ENCODE measurements at regions not wholly inside any gene's neighbourhood (a gene's known extent, or its start where the extent isn't known, plus 50 kb on each side); places are given as distances from the start of the nearest gene placed in this dataset.

DNA sequence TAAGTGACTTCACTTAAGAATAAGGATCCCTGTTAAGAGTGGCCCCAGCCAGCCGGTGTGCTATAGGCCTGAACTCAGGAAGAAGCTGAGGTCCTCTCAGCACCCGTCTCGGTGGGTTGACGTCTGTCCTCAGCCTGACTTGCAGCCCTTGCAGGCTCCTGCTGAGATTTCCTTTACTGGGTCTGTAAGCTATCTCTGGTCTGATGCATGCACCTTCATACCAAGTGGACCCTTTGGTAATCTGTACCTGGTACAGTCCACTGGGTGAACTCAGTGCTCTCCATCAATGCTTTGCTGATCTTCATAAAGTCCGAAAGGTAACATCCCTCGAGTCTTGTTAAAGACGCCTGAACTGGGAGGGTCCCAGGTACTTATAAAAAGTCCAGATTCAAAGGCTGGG is 212.0 kb upstream of the PPP2R3A start:
- WGBS (ENCODE audit: insufficient coverage, insufficient read length): no CpG with 5 or more reads among the region's 7 CpGs
- Histone ChIP-seq H3K4me3 (ENCODE audit: low read length) (no peak overlapping the region), H3K4me1 (ENCODE audit: control insufficient read depth, insufficient read depth, low read length) (no peaks in the 10 kb centered on the region), H3K9me3 (ENCODE audit: control insufficient read depth, insufficient read depth, low read length) (no peaks in the 10 kb centered on the region), H3K27ac (ENCODE audit: low read length) (no peak overlapping the region), H3K27me3 (ENCODE audit: control insufficient read depth, insufficient read depth, low read length) (no peaks in the 10 kb centered on the region), H3K36me3 (ENCODE audit: control insufficient read depth, insufficient read depth, low read length) (no peaks in the 10 kb centered on the region)
- no peak for DNase-seq (ENCODE audit: low read depth, low spot score)

DNA sequence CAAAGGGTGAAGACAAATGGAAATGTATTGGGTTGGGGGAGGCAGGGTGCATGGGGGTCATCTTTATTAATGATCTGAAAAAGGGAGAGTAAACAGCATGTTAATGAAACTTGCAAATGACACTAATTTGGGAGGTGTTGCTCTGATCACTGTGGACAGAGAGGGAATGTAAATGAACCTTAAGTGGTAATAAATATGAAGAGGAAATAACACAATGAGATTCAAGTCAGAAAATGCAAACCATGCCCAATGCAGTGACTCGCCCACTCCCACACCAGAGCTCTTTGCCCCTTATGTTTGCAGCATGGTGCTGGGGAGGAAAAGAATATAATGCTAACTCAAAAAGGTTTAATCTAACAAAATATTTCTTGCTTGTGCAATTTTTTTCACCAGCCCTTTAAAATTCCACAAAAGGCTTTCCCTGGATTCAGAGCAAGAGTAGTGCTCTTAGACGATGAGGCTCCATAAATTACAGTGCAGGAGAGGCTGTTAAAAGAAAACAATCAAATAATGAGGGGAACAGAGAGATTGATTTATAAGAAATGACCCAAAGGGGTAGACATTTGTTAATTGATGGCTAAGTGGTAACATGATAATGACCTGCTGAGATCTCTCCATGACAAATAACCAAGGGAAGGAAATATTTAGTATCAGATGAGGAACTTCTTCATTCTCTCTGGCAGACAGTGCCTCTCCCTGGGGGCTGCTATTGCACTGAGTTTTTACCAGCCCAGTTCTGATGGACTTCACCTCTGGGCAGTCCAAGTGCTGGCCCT is 210.0 kb upstream of the PPP2R3A start:
- H3K9me3 ChIP-seq (ENCODE audit: control insufficient read depth, insufficient read depth, low read length): no peaks in the 10 kb centered on the region
- no peaks in the 10 kb centered on the region for H3K36me3 ChIP-seq (ENCODE audit: control insufficient read depth, insufficient read depth, low read length)
- H3K4me3 ChIP-seq (ENCODE audit: low read length): no peak overlapping the region
- H3K4me1 ChIP-seq (ENCODE audit: control insufficient read depth, insufficient read depth, low read length): no peaks in the 10 kb centered on the region
- no peaks in the 10 kb centered on the region for H3K27me3 ChIP-seq (ENCODE audit: control insufficient read depth, insufficient read depth, low read length)
- DNase-seq (ENCODE audit: low read depth, low spot score): no peak
- no CpG with 5 or more reads among the region's 2 CpGs for WGBS (ENCODE audit: insufficient coverage, insufficient read length)
- H3K27ac ChIP-seq (ENCODE audit: low read length): no peak overlapping the region

DNA sequence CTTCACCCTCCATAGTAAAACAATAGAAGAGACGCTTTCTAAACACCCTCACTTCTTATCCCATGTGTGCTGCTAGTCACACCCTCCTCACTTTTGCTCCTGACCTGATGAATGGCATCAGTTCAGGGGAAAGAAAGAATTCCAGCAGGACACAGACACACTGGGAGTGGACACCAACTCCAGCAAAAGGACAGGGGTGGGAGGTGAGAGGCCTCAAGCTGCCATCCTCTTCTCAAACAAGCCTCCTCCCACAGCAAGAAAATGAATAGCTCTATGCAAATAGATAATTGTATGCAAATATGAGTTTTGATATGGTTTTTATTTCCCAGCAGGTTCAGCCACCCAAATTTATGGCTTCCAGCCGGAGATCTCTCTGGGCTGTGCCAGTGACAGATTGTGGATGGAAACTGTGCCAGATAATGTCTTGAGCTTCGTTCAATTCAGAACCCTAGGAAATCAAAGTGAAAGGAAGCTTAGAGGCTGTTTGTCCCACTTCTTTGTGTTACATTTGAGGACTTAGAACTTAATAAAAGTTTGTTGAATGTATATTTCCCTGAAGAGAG is 209.3 kb upstream of the PPP2R3A start:
- no peak overlapping the region for H3K27ac ChIP-seq (ENCODE audit: low read length)
- H3K4me3 ChIP-seq (ENCODE audit: low read length): no peak overlapping the region
- H3K9me3 ChIP-seq (ENCODE audit: control insufficient read depth, insufficient read depth, low read length): no peaks in the 10 kb centered on the region
- no peaks in the 10 kb centered on the region for H3K36me3 ChIP-seq (ENCODE audit: control insufficient read depth, insufficient read depth, low read length)
- DNase-seq (ENCODE audit: low read depth, low spot score): no peak
- WGBS (ENCODE audit: insufficient coverage, insufficient read length): no CpG with 5 or more reads among the region's 3 CpGs
- no peaks in the 10 kb centered on the region for H3K4me1 ChIP-seq (ENCODE audit: control insufficient read depth, insufficient read depth, low read length)
- no peaks in the 10 kb centered on the region for H3K27me3 ChIP-seq (ENCODE audit: control insufficient read depth, insufficient read depth, low read length)

DNA sequence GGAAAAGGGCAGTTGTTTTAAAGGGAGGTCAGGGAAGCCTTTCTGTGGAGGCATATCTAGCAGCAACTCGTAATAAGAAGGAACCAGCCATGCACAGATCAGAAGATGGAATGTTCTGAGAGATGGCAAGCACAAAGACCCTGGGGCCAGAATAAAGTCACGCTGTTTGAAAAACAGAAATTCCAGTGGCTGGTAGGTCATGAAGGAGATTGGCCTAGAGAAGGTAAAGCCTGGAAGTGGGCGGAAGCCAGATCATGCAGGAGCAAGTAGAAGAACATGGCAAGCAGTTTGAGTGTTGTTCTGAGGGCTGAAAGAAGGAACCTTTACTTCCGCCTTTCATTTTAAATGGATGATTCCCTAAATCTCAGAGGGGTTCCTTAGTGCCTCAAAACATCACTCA is 208.1 kb upstream of the PPP2R3A start:
- H3K27me3 ChIP-seq (ENCODE audit: control insufficient read depth, insufficient read depth, low read length): no peaks in the 10 kb centered on the region
- no peak for DNase-seq (ENCODE audit: low read depth, low spot score)
- H3K36me3 ChIP-seq (ENCODE audit: control insufficient read depth, insufficient read depth, low read length): no peaks in the 10 kb centered on the region
- no peaks in the 10 kb centered on the region for H3K9me3 ChIP-seq (ENCODE audit: control insufficient read depth, insufficient read depth, low read length)
- no peaks in the 10 kb centered on the region for H3K4me1 ChIP-seq (ENCODE audit: control insufficient read depth, insufficient read depth, low read length)
- H3K4me3 ChIP-seq (ENCODE audit: low read length): no peak overlapping the region
- no peak overlapping the region for H3K27ac ChIP-seq (ENCODE audit: low read length)
- no CpG with 5 or more reads among the region's 4 CpGs for WGBS (ENCODE audit: insufficient coverage, insufficient read length)

DNA sequence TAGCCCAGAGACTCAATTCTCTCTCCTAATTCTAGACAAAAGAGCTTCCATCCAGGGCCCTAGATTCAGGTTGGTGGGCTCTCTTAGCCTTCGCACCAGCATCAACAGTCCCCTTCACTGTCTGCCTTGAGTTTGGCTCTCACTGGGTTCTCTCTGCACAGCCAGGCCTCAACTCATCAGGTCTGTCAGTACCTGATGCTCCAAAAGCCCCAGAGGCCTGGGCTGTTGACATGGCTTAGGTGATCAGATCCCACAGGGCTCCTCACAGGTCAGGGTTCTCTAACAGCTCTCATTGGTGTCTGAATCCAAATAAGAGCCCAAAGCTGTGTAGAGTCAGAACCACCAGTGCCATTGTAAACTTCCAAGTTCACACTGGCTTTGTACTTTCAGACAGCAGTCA is 206.6 kb upstream of the PPP2R3A start:
- H3K4me1 ChIP-seq (ENCODE audit: control insufficient read depth, insufficient read depth, low read length): no peaks in the 10 kb centered on the region
- no peaks in the 10 kb centered on the region for H3K27me3 ChIP-seq (ENCODE audit: control insufficient read depth, insufficient read depth, low read length)
- H3K27ac ChIP-seq (ENCODE audit: low read length): no peak overlapping the region
- no peaks in the 10 kb centered on the region for H3K9me3 ChIP-seq (ENCODE audit: control insufficient read depth, insufficient read depth, low read length)
- no CpG with 5 or more reads among the region's 1 CpG for WGBS (ENCODE audit: insufficient coverage, insufficient read length)
- no peak overlapping the region for H3K4me3 ChIP-seq (ENCODE audit: low read length)
- H3K36me3 ChIP-seq (ENCODE audit: control insufficient read depth, insufficient read depth, low read length): no peaks in the 10 kb centered on the region
- DNase-seq (ENCODE audit: low read depth, low spot score): no peak

DNA sequence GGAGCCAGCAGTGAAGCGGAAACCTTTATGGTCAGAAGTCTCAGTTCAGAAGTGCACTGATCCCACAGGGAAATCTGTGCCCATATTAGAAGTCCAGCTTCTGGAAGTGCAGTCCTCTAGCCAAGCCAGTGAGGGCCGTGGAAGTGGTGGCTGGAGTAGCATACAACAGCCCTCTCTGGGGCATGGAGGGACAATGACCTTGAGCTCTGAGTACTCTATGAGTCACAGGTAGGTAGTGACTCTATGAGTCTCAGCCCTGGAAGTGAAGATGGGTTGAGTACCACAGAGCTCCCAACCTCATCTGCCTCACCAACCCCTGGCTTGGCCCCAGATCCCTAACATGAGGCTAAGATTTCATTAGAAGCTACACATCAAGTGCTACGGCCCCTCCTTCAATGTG is 205.9 kb upstream of the PPP2R3A start:
- no peak overlapping the region for H3K27ac ChIP-seq (ENCODE audit: low read length)
- no peak for DNase-seq (ENCODE audit: low read depth, low spot score)
- WGBS (ENCODE audit: insufficient coverage, insufficient read length): no CpG with 5 or more reads among the region's 3 CpGs
- H3K9me3 ChIP-seq (ENCODE audit: control insufficient read depth, insufficient read depth, low read length): no peaks in the 10 kb centered on the region
- H3K27me3 ChIP-seq (ENCODE audit: control insufficient read depth, insufficient read depth, low read length): no peaks in the 10 kb centered on the region
- H3K36me3 ChIP-seq (ENCODE audit: control insufficient read depth, insufficient read depth, low read length): no peaks in the 10 kb centered on the region
- H3K4me3 ChIP-seq (ENCODE audit: low read length): no peak overlapping the region
- H3K4me1 ChIP-seq (ENCODE audit: control insufficient read depth, insufficient read depth, low read length): no peaks in the 10 kb centered on the region

DNA sequence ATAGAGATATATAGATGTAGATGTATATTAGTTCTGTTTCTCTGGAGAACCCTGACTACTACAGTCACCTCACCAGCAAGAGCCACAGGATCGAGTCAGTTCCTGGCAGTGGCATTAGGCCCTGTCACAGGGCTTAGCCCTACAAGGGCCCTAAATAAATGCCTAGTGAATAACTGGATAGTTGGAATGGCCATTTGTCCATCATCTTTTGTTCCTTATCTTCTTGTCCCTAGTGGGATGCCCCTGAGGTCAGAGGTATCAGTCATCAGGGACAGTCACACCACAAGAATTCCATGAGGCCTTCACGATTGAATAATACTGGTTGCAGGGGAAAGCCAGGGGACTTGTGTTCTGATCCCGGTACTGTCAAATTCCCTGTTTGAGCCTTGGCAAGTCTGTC is 204.9 kb upstream of the PPP2R3A start:
- no peaks in the 10 kb centered on the region for H3K36me3 ChIP-seq (ENCODE audit: control insufficient read depth, insufficient read depth, low read length)

DNA sequence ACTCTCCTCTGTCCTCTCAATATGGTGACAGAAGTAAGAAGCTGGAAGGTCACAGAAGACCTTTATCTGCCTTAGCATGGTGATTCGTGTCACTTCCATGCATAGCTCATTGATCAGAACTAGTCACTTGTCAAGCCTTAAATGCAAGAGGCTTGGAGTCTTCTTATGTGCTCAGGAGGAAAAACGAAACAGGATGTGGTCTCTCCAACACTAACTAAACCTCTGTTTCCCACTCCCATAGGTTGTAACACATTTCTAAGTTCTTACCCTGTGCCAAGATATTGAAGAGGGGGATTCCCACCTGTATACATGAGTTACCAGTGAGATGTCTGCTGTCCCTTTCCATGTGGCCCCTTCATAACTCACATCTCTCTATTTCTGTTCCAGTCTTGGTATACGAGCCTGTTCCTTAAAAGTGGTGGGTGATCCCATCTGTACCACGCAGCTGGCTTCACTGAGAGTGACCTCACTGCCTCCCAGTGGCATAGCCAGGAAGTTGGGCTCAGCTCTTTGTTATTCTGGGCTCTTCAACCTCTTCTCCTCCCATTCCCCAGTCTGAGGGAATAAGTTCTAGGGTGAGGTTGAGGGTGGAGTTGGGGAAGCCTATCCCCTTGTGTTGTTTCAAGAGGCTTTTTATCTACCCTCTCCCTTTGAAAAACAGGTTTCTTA is 203.2 kb upstream of the PPP2R3A start:
- WGBS (ENCODE audit: insufficient coverage, insufficient read length): no CpG with 5 or more reads among the region's 4 CpGs
- peak; percentile 7 for DNase-seq (ENCODE audit: low read depth, low spot score)
- Histone ChIP-seq H3K36me3 (ENCODE audit: control insufficient read depth, insufficient read depth, low read length) (no peaks in the 10 kb centered on the region), H3K27ac (ENCODE audit: low read length) (no peak overlapping the region), H3K9me3 (ENCODE audit: control insufficient read depth, insufficient read depth, low read length) (no peaks in the 10 kb centered on the region), H3K27me3 (ENCODE audit: control insufficient read depth, insufficient read depth, low read length) (no peaks in the 10 kb centered on the region), H3K4me1 (ENCODE audit: control insufficient read depth, insufficient read depth, low read length) (no peaks in the 10 kb centered on the region), H3K4me3 (ENCODE audit: low read length) (no peak overlapping the region)

More for the DNA sequence above, 204.9 kb upstream of the PPP2R3A start:
- Histone ChIP-seq H3K27me3 (ENCODE audit: control insufficient read depth, insufficient read depth, low read length) (no peaks in the 10 kb centered on the region), H3K4me3 (ENCODE audit: low read length) (no peak overlapping the region), H3K27ac (ENCODE audit: low read length) (no peak overlapping the region), H3K4me1 (ENCODE audit: control insufficient read depth, insufficient read depth, low read length) (no peaks in the 10 kb centered on the region), H3K9me3 (ENCODE audit: control insufficient read depth, insufficient read depth, low read length) (no peaks in the 10 kb centered on the region)
- DNase-seq (ENCODE audit: low read depth, low spot score): no peak
- no CpG with 5 or more reads among the region's 3 CpGs for WGBS (ENCODE audit: insufficient coverage, insufficient read length)

DNA sequence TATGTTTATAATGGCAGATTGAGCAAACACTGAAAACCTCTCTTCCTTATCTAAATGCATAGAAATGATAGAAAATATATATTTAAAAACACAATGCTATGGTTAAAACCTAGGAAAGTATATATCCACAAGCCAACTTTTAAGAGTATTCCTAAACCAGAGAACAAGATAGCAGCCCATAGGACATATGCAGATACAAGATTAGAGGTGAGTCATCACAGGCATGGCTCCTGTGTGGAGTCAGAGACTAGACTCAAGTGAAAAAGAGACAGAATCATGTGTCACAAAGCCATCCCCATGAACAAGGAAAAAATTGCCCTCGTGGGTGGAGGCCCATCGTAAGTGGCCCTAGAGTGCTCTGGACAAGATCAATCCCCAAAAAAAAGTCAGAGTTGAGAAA is 199.4 kb upstream of the PPP2R3A start:
- no peaks in the 10 kb centered on the region for H3K27me3 ChIP-seq (ENCODE audit: control insufficient read depth, insufficient read depth, low read length)
- DNase-seq (ENCODE audit: low read depth, low spot score): no peak
- H3K9me3 ChIP-seq (ENCODE audit: control insufficient read depth, insufficient read depth, low read length): no peaks in the 10 kb centered on the region
- no peaks in the 10 kb centered on the region for H3K36me3 ChIP-seq (ENCODE audit: control insufficient read depth, insufficient read depth, low read length)
- H3K4me1 ChIP-seq (ENCODE audit: control insufficient read depth, insufficient read depth, low read length): no peaks in the 10 kb centered on the region
- no peak overlapping the region for H3K27ac ChIP-seq (ENCODE audit: low read length)
- H3K4me3 ChIP-seq (ENCODE audit: low read length): no peak overlapping the region
- no CpG with 5 or more reads among the region's 2 CpGs for WGBS (ENCODE audit: insufficient coverage, insufficient read length)

DNA sequence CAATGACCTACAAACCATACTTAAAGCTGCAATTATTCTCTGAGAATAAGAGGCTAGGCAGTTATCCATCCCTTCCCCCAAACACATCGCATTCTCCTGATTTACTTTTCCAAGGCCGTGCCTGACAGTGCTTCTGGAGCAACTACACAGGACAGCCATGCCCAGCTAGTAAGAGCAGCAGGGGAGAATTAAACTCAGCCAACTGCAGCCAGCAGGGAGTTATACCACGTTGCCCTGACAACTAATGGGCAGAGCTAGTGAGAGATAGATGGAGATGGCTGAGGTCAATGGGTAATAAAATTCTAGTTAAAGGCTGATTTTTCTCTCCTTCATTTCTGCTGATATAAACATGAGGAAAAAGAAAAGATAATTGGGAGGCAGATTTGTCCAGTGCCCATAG is 193.8 kb upstream of the PPP2R3A start:
- Histone ChIP-seq H3K36me3 (ENCODE audit: control insufficient read depth, insufficient read depth, low read length) (no peaks in the 10 kb centered on the region), H3K27me3 (ENCODE audit: control insufficient read depth, insufficient read depth, low read length) (no peaks in the 10 kb centered on the region), H3K9me3 (ENCODE audit: control insufficient read depth, insufficient read depth, low read length) (no peaks in the 10 kb centered on the region), H3K4me1 (ENCODE audit: control insufficient read depth, insufficient read depth, low read length) (no peaks in the 10 kb centered on the region), H3K4me3 (ENCODE audit: low read length) (no peak overlapping the region), H3K27ac (ENCODE audit: low read length) (no peak overlapping the region)
- no CpG with 5 or more reads among the region's 3 CpGs for WGBS (ENCODE audit: insufficient coverage, insufficient read length)
- no peak for DNase-seq (ENCODE audit: low read depth, low spot score)
